GM18951 (cell line): ENCODE measurements at regions not wholly inside any gene's neighbourhood (a gene's known extent, or its start where the extent isn't known, plus 50 kb on each side); places are given as distances from the start of the nearest gene placed in this dataset.

Experiments
- POLR2A ChIP-seq: IDR thresholded peaks from 4 replicates; pipeline ENCODE4 v1.6.1; 2011; ENCODE audit warnings: mild to moderate bottlenecking; ENCODE audit not compliant: insufficient read length, insufficient read depth; ENCODE audit errors: extremely low read depth
- in situ Hi-C: fragments of 300-500 bp; cut with MboI; formaldehyde crosslinking; loops from one replicate; pipeline ENCODE4 v1.12.0; 2022; ENCODE audit warnings: low sequenced_read_pairs, mixed read lengths, inconsistent platforms; ENCODE audit not compliant: unreplicated experiment

DNA sequence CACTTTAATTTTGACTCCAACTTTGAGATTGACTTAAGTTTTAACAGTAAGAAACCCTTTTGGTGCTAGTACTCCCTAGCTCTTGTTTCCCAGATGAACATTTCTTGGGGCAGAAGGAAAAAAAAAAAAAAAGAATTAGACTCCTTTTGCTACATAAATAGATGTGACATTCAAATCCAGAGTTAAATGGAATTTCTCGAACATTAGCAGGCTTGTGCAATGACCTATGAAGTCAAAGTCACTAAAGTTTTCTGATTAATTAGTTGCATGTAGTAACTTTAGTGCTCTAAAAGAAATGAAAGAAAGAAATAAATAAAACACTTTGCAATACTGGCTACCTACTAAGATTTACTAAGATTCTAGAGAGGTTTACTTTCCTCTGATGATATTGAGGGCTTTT, 106.8 kb downstream of the TMEM174 start:
- no peak for TF ChIP-seq POLR2A
- in situ Hi-C loops: no loop called here

GRCh38 chr5:73278693-73279092, 105.7 kb downstream of the TMEM174 start:
- in situ Hi-C loops: no loop called here
- TF ChIP-seq POLR2A: no peak

DNA sequence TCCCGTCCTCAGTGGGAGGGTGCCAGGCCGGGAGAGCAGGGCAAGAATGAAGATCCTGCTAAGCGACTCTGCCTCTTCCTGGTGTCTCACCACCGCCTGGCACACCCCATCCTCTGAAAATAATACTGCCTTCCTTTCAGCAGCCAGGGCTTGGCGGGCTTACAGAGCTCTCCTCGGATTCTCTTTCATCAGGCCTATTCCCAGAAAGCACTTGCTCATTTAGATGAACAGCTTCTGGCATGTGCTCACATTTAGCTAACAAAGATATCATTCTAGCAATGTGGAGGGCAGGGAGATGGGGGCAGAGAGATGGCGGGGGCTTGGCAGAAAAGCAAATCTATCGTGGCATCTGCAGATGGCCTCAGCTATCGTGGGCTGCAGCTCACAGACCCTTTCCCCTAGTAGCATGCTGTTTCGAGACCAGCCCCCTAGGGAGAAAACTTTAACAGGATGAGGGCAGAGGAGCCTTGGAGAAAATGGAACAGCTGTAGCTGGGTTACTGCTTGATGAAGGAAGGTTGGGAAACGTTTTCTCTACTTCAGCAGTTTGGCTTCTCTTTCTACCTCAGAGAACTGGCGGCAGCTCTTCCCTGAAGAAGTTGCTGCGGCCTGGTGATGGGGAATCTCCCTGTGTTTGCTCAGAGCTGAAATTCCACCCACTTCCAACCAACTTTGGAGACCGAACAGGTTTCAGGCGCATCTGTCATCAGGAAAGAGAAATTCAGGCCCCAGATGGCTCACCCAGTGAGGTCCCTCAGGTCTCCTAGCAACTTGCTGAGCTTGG, 102.1 kb downstream of the TMEM174 start:
- in situ Hi-C loops: no loop called here

DNA sequence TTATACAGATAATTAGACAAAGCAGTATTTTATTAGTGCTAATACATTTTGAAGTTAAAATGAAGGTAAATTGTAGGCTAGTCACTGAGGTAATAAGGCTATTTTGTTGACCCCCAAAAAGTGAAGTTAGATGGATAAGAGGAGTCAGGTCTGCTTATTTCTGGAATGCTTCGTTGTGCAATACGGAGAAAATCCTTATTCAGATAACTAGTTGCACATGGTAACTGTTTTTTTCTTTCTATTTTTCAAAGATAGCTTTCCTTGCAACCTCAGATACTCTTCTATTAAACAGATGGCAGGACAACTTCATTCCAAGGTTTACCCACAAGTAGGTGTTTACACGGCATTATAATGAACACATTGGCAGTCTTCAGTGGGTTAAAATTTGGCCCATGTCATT, 101.1 kb downstream of the TMEM174 start:
- in situ Hi-C loops: no loop called here
- no peak for TF ChIP-seq POLR2A

More for the DNA sequence above, 102.1 kb downstream of the TMEM174 start:
- TF ChIP-seq POLR2A: no peak

DNA sequence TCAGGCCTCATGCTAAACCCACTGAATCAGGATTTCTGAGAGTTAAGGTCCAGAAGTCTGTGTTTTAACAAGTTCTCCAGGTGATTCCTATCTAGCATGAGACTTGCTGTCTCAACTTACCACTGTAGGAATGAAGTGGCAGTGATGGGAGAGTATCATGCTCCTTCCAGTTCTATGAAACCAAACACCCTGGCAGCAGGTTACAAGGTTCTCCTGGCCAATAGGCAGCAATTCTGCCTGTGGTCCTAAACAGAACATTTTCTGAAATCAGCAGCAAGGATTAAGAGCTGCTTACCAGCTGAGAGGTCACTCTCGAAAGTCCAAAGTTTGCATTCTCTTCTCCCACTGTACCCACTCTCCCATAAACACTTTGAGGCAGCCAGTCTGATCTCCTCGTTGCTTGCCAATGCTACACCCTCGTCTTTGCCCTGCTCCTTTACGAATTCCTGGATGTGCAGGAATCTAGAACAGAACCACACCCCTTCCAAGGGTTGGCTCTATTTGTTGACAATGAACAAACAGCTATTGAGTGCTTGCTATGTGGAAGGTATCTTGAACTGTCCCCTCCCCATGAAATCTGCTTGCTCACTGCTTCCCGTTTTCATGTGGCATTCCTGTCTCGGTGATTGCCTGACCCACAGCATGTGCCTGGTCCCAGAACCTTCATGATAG, 100.5 kb downstream of the TMEM174 start:
- in situ Hi-C loops: no loop called here
- TF ChIP-seq POLR2A: no peak

GRCh38 chr5:73272351-73272750, 99.4 kb downstream of the TMEM174 start:
- no peak for TF ChIP-seq POLR2A
- in situ Hi-C loops: no loop called here

DNA sequence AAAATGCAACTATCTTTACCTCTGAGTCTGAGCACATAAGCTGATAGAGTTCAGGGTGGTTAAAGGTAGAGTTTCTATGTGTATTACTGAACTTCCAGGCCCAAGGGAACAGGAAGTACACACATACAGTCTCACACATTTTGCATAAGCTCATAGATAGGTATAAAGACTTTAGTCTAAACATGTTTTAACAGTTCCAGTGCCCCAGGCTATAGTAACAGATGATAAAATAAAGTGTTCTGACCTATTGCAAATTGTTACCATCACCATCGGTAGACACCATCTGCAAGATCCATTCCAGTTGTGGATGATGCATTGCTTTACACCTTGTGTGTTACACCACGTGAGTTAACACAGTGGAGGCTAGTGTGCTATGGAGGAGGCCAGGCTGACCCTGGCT, 95.8 kb downstream of the TMEM174 start:
- in situ Hi-C loops: no loop called here

GRCh38 chr5:73267766-73268435, 94.9 kb downstream of the TMEM174 start:
- in situ Hi-C loops: no loop called here
- TF ChIP-seq POLR2A: no peak

More for the DNA sequence above, 95.8 kb downstream of the TMEM174 start:
- no peak for TF ChIP-seq POLR2A

DNA sequence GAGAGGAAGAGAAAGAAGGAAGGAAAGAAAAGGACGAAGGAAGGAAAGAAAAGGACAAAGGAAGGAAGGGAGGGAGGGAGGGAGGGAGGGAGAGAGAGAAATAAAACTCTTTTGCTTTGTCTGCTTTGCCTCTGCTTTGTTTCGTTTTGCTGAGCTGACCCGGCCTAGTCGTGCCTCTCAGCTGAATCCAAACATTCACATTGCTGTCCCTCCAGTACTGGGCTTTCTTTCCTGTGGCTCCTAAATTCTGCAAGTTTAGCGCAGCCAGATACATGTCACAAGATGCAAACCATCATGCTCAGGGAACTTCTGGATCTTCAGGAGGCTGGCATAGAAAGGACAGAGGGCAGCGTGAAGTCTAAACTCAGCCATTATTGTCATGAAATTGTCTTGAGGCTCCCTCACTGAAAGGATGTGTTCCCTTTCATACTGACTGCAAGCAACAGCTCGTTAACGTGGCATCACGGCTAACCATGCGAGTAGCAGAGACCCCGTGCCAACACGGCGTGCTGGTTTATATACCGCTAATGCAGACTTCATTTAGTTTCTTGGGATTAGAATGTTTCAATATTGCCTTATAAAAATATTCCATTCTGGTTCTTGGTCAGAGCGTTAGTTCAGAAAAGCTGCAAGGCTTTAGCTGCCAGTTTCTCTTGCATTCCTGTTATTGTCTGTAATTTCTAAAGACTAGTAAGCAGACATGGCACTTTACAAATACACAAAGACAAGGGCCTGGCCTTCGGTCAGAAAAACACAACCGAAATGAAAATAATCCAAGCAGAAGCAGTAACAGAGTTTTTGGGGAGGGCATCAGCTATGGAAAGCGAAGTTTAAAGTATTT, 94.2 kb downstream of the TMEM174 start:
- in situ Hi-C loops: no loop called here
- TF ChIP-seq POLR2A: no peak

- in situ Hi-C loops: no loop called here
Observed at GRCh38 chr5:73266176-73266738, 93.3 kb downstream of the TMEM174 start.

GRCh38 chr5:73265641-73266040, 92.6 kb downstream of the TMEM174 start:
- in situ Hi-C loops: no loop called here
- TF ChIP-seq POLR2A: no peak

More at GRCh38 chr5:73266176-73266738, 93.3 kb downstream of the TMEM174 start:
- no peak for TF ChIP-seq POLR2A

DNA sequence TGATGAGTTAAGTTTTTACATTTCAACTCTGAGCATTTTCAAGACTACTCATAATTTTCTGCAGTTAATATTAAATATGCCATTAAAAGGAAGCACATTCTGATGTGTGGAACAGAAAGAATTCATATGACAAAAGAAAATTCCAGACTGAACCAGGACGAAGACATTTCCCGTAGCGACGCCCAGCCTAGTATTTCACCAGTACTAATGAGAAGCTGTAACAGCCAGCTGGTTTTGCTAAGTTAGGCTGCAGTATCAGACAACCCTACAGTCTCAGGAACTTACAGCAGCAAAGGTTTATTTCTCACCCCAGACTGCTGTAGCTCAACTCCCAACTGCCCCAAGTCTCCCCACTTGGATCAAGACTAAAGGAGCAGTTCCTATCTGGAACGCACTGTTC, 91.6 kb downstream of the TMEM174 start:
- in situ Hi-C loops: no loop called here
- no peak for TF ChIP-seq POLR2A
